GF-D8 (cell line): ENCODE measurements at regions not wholly inside any gene's neighbourhood (a gene's known extent, or its start where the extent isn't known, plus 50 kb on each side); places are given as distances from the start of the nearest gene placed in this dataset.
"Not testable (repeated sequence)": the region's sequence is repeated elsewhere in the genome, so short reads cannot be mapped to it uniquely, and the experiment has no call there.

ENCODE experiments used
- DNase-seq: peaks from one replicate; lab custom pipeline; 2025; lab: John Stamatoyannopoulos, UW

DNA sequence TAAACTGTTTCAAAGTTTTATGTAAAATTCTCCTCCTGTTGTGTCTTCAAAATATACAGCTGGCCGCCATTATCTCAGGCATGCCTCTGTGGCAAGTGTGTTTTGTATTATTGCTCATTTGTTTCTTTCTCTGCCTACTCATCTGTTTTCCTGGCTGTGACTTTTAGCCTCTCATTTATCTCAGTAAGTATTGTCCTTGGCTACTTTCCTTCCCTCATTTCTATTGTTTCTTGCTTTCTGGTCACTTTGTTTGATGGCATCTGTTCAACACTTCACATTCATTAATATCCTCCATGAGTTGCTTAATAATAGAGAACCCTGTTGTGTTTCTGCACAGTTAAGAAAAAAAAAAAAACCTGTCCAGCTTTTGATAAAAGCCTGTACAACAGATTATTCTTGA lies 869.4 kb downstream of the PCDH17 start:
- DNase-seq = no peak

DNA sequence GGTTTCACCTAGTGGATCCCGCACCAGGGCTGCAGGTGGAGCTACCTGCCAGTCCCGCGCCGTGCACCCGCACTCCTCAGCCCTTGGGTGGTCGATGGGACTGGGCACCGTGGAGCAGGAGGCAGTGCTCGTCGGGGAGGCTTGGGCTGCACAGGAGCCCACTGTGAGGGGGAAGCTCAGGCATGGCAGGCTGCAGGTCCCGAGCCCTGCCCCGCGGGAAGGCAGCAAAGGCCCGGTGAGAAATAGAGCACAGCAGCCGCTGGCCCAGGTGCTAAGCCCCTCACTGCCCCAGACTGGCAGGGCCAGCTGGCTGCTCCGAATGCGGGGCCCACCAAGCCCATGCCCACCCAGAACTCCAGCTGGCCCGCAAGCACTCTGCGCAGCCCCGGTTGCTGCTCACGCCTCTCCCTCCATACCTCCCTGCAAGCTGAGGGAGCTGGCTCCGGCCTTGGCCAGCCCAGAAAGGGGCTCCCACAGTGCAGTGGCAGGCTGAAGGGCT lies 872.7 kb downstream of the PCDH17 start:
- DNase-seq = not testable (repeated sequence)

DNA sequence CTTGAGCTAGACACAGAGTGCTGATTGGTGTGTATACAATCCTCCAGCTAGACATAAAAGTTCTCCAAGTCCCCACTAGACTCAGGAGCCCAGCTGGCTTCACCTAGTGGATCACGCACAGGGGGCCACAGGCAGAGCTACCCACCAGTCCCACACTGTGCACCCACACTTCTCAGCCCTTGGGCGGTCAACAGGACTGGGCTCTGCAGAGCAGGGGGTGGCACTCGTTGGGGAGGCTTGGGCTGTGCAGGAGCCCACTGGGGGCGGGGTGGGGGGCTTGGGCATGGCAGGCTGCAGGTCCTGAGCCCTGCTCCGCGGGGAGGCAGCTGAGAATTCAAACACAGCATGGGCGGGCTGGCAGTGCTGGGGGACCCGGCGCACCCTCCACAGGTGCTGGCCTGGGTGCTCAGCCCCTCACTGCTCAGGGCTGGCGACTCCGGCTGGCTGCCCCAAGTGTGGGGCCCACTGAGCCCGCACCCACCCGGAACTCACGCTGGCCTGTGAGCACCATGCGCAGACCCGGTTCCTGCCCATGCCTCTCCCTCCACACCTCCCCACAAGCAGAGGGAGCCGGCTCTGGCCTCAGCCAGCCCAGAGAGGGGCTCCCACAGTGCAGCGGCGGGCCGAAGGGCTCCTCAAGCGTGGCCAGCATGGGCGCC lies 873.8 kb downstream of the PCDH17 start:
- not testable (repeated sequence) for DNase-seq

DNA sequence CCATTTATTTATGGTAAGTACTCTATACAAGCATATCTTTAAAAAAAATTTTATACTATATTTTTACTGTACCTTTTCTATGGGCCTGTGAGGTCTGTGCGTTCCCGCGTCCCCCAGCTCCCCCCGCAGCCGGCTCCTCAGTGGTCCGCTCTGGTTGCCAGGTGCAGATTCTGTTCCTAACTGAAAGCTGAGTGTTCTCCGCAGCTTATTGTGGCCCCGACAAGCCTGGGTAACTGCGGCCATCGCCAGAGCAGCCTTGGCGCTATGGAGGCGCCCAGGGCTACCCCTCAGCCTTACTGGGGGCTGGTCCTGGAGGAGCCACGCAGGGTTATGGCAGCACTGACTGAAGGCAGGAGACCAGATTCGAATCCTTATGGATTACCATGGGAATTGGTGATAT lies 896.8 kb downstream of the PCDH17 start:
- no peak for DNase-seq

GRCh38 chr13:58531614-58532013 lies 900.1 kb downstream of the PCDH17 start:
- no peak for DNase-seq

- DNase-seq = no peak
Observed at GRCh38 chr13:58542530-58542929, 911.0 kb downstream of the PCDH17 start.

DNA sequence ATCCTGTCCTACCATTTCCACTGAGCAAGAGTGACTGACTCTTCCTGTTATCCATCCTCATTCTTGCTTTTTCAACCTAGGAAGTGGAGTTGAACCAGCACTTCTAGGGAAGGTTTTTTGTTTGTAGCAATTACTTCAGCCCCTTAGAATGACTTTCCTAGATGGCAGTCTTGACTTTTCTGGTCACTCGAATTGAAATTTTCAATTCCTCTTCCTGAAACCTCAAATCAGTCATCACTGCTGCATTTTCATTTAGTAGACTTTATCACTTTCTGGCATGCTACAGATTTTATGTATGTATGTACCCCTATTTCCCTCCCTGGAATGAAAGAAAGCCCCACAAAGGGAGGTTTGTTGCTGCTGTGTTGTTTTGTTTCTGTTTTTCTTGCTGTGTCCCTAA lies 915.9 kb downstream of the PCDH17 start:
- no peak for DNase-seq

DNA sequence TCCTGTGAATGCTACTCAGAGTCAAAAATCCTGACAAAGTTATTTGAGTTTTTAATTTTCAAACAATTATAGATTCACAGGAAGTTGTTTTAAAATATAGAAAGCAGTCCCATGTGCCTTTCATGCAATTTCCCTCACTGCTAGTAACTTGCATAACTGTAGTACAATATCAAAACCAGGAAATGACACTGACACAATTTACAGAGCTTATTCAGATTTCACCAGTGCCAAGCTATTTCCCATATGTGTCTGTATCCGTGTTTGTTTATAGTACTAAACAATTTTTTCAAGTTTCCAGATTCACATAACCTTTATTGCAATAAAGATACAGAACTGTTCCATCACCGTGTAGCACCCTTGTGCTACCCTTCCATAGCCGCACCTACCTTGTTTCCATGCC lies 934.6 kb downstream of the PCDH17 start:
- no peak for DNase-seq

GRCh38 chr13:58573743-58574142 lies 942.2 kb downstream of the PCDH17 start:
- DNase-seq = peak; percentile 40

DNA sequence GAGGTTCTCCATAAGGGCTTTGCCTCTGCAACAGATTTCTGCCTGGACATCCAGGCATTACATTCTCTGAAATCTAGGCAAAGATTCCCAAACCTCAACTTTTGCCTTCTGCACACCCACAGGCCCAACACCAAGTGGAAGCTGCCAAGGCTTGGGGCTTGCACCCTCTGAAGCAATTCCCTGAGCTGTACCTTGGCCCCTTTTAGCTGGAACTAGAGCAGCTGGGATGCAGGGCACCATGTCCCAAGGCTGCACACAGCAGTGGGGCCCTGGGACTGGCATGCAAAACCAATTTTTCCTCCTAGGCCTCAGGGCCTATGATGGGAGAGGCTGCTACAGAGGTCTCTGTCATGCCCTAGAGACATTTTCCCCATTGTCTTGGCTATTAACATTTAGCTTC lies 943.2 kb downstream of the PCDH17 start:
- DNase-seq = no peak

- no peak for DNase-seq
Observed at GRCh38 chr13:58579468-58579867, 947.9 kb downstream of the PCDH17 start.

- no peak for DNase-seq
Observed at GRCh38 chr13:58583966-58584365, 952.4 kb downstream of the PCDH17 start.

GRCh38 chr13:58584610-58585009 lies 953.1 kb downstream of the PCDH17 start:
- no peak for DNase-seq

- no peak for DNase-seq
Observed at GRCh38 chr13:58587183-58587582, 955.6 kb downstream of the PCDH17 start.

DNA sequence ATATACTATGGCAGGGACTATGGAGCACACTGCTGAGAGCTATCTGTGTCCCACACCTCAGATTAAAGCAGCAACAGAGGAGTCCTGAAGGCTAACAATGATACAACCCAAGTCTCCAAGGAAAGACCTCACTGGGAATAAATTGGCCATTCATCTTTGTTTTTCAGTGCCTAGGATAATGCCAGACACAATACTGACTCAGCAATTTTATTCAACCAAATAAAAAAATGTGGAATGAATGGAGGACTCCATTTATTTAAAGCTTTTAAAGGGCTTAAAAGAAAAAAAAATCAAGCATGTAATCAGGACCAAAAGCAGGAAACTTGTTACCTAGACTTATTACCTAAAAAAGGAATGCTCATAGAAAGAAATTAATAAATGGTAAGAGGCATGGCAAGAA lies 960.5 kb downstream of the PCDH17 start:
- no peak for DNase-seq

- DNase-seq = no peak
Observed at GRCh38 chr13:58592786-58593185, 961.2 kb downstream of the PCDH17 start.

DNA sequence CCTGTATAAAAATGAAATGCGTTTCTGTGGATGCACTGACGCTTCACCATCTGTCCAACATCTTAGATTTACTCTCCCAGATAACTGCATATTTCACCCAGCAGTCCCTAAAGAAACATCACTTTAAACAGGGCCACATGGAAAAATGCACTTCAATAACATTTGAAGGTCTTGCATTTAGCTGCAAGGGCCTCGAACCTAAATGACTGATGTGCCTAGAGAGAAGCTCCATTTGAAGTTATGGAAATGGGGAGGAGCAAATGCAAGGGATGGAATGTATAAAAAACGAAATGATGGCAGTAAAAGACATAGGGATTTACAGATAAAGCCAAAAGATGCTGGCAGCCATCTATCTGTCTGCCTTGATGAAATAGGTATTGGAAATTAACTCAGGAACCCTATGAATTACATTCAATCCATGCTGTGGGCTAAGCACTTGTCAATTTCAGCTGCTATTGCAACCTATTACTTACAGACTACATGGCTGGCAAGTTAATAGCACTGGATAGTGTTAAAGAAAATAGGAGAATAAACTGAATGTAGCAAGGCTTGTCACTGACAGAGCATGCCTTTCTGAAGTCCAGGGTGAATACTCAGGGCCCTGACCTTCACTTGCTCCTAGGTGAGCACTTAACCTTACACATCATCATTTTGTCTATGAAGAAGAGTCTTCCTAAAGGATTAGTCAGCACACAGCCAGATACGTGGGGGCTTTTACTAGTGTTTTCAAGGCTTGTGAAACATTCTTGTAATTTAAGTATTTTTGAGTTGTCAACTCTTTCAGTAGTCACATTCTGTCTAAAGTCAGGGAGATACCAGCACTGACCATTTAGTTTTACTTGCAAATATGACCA lies 963.4 kb downstream of the PCDH17 start:
- DNase-seq = no peak

DNA sequence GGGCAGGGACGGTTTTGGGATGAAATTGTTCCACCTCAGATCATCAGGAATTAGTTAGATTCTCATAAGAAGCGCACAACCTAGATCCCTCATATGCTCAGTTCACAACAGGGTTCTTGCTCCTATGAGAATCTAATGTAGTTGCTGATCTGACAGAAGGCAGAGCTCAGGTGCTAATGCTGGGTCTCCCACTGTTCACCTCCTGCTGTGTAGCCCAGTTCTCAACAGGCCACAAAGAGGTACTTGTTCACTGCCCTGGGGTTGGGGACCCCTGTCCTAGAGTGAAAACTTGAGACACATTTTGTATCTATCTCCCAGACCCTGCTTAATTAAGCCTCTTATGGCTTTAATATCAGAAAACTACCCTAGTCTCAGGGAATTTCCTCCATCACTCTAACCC lies 966.0 kb downstream of the PCDH17 start:
- no peak for DNase-seq

GRCh38 chr13:58598241-58598640 lies 966.7 kb downstream of the PCDH17 start:
- DNase-seq = no peak

DNA sequence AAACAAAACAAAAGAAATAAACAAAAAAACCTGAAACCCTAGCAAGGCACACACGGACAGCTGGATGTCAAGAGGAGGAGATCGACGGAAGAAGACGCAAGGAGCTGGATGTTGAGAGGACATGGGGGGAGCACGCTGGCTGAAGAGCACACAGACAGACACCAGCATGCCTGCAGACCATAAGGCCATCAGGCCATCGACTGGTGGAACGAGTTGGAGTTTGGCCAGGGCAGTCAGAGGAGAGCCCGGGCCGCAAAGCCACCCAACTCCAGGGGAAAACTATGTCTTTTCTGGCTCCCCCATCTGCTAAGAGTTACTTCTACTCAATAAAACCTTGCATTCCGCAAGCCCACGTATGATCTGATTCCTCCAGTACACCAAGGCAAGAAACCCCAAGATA lies 979.6 kb downstream of the PCDH17 start:
- no peak for DNase-seq

GRCh38 chr13:58617880-58618665 lies 986.5 kb downstream of the PCDH17 start:
- DNase-seq = no peak

GRCh38 chr13:58619396-58620113 lies 988.0 kb downstream of the PCDH17 start:
- DNase-seq = no peak
